HG03469 (cell line): ENCODE measurements at regions not wholly inside any gene's neighbourhood (a gene's known extent, or its start where the extent isn't known, plus 50 kb on each side); places are given as distances from the start of the nearest gene placed in this dataset.

Source experiments
- ATAC-seq: cut with Tn5 transposase; IDR thresholded peaks from one replicate; pipeline ENCODE4 v1.9.1; 2021; ENCODE audit warnings: mild to moderate bottlenecking, moderate library complexity, moderate number of reproducible peaks; ENCODE audit not compliant: unreplicated experiment

DNA sequence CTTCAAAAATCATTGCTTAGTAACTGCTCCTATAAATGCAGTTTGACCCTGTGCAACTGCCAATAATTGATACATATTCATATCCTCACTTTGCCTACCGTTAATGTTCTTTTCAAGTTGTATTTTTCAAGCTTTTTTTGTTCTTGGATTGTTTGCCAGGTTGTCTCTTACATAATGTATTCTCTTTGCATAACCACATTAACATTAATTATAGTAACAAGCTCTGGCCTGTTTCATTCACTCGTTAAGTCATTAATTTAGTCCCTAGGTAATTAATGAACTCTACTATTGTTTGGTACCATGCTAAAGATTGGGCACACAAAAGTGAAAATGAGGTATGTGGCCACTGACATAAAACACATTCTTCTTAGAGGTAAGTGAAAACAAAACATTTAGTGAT lies 1338.8 kb downstream of the NSUN3 start:
- no peak for ATAC-seq

GRCh38 chr3:95407709-95408463 lies 1345.0 kb downstream of the NSUN3 start:
- no peak for ATAC-seq

- no peak for ATAC-seq
Measured at GRCh38 chr3:95408464-95408862, 1345.6 kb downstream of the NSUN3 start.

- ATAC-seq: no peak
Measured at GRCh38 chr3:95418251-95418650, 1355.4 kb downstream of the NSUN3 start.

DNA sequence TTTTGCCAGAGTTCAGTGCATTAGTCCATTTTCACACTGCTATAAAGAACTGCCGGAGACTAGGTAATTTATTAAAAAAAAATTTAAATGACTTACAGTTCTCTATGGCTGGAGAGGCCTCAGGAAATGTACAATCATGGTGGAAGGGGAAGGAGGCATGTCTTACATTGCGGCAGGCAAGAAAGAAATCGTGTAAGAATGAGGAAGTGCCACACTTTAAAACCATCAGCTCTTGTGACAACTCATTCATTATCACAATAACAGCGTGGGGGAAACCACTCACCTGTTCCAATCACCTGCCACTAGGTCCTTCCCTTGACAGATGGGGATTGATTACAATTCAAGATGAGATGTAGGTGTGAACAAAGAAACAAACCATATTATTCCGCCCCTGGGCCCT lies 1361.4 kb downstream of the NSUN3 start:
- ATAC-seq: no peak

DNA sequence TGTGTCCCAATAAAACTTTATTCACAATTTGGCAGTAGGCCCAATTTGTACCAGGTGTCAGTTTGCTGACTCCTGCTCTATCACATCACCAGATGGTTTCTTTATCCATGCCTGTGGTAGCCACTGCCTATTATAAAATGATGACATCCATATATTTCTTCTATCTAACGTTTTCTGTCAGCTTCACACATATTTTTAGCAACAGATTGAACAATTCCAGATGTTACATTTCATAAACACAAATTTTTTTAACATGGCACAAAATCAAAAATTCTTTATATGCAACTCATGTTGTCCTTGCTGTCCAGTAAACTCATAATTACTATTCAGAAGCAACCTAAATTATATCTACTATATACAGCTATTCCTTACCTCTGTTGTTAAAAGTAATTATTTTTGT lies 1371.6 kb downstream of the NSUN3 start:
- ATAC-seq: no peak

DNA sequence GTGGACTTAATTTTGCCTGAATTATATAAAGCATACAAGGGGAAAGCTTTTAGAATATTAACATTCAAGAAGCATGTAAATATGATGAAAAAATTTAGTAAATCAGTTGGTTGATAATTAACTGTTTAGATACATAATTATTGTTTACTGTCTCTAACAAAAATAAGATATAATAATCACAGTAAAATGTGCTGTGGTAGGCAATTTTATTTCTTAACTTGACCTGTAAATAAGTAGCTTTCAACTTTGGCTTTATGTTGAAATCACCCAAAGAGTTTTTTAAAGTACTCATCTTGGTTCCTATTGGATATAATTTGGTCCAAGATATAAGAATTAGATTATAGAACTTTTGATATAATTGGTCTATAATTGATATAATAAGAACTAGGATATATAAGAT lies 1374.5 kb downstream of the NSUN3 start:
- ATAC-seq: no peak

DNA sequence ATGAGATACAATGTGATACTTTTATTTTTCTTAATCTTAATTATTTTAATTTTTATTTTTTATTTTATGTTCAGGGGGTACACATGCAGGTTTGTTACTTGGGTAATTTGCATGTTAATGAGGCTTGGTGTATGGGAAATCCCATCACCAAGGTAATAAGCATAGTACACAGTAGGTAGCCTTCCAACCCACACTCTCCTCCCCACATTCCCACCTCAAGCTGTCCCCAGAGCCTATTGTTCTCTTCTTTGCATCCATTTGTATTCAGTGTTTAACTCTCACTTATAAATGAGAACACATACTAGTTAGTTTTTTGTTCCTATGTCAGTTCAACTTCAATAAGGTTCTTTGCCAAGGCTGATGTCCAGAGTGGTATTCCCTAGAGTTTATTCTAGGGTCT lies 1375.4 kb downstream of the NSUN3 start:
- no peak for ATAC-seq

- no peak for ATAC-seq
Measured at GRCh38 chr3:95442766-95443165, 1371.6 kb upstream of the EPHA6 start.

- ATAC-seq: no peak
Measured at GRCh38 chr3:95449841-95450240, 1364.6 kb upstream of the EPHA6 start.

- no peak for ATAC-seq
Measured at GRCh38 chr3:95453242-95453641, 1361.2 kb upstream of the EPHA6 start.

DNA sequence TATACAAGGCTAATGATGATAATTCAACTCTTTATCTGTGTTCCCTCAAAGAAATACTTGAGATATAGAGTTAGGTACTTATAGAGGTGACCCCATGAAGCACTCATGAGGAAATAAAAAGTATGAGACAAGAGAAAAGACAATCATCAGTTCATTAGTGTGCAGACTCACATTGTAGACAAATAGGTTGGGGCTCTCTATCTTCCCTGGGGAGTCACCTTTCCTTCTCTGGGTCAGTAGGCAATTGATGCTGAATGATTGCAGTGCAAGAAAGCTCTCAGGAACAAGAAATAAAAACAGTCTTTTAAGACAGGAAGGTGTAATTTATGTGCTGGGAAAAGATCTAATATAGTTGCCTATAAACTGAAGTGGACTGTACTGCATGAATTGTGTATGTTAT lies 1357.6 kb upstream of the EPHA6 start:
- no peak for ATAC-seq

DNA sequence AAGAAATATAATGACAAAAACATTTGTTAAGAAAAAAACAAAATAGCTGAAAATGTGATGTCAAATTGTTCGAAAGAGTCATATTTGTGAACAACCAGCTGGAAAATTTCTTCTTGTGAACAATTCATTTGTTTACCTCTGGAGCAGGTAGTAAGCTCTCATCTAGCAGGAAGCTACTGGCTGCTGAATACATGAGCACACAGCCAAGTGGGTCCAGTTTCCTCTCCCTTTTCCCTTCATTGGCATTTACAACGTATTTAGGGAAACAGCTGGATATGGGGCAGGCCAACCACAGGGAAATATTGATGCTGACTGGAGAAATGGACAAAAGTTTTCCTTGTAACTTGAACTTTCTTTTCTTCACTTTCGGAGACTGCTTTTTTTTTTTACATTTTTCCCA lies 1354.7 kb upstream of the EPHA6 start:
- ATAC-seq: no peak

- ATAC-seq: no peak
Measured at GRCh38 chr3:95460274-95460673, 1354.1 kb upstream of the EPHA6 start.

DNA sequence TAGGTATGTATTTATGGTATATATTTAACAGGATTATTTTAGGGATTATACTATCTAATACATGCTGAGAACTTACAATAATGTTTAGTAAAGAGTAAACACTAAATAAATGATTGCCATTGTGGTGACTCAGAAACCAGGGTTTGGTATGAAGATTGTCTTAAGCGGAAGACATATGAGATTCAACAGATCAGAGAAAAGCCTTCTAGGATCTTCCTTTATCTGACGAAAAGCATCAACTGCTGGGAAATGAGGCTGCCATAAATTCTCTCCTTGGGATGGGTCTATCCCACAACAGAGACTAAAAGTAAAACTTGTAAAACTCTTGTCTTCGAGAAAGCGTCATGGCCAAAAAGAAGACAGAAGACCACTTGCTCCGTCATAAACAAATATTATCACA lies 1352.2 kb upstream of the EPHA6 start:
- no peak for ATAC-seq

GRCh38 chr3:95464346-95464745 lies 1350.0 kb upstream of the EPHA6 start:
- no peak for ATAC-seq

GRCh38 chr3:95468331-95468730 lies 1346.1 kb upstream of the EPHA6 start:
- ATAC-seq: no peak

DNA sequence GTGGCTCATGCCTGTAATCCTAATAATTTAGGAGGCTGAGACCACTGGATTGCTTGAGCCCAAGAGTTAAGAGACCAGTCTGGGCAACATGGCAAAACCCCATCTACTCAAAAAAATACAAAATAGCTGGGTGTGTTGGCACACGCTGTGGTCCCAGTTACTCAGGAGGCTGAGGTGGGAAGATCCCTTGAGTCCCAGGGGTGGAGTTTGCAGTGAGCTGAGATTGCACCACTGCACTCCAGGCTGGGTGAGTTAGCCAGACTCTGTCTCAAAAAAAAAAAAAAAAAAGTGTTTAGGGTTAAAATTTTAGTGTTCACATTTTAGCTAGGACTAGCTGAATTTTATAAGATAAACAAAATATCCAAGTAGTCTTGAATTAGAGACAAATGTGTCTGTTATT lies 1340.1 kb upstream of the EPHA6 start:
- no peak for ATAC-seq

GRCh38 chr3:95476534-95476933 lies 1337.9 kb upstream of the EPHA6 start:
- no peak for ATAC-seq

DNA sequence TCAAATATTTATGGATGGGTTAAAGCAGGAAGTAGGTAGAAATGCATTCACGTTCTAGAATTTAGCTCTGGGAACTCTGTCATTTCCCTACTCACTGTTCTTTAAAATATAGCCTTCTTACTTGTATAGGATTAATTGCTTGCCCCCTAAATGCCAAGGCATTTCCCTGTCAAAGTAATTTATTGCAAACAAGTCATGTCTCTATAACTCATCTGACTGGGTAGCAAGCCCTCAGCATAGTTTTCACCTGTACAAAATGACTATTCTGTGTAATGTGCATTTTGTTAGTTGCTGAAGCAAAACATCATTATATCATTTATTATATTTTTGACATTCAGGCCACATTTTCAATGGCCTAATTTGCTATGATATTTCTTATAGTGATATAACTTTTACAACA lies 1308.2 kb upstream of the EPHA6 start:
- no peak for ATAC-seq

GRCh38 chr3:95508124-95508523 lies 1306.3 kb upstream of the EPHA6 start:
- no peak for ATAC-seq

DNA sequence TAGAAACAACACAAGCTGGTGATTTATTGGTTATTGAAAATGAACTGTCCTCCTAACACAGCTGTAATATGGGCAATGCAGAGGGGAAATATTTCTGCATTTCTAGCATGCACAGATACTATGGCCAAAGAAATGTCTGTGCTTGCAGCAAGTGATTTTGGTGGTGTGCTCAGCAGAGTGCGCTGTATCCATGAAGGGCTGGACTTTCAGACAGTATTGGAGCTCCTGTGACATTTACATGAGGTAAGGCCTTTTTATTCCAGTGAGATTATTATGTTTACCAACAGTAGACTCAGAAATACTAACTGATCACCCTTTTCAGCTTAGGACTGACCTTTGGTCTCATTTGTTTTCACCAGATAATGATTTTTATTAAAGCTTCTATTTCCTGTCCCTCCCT lies 1302.6 kb upstream of the EPHA6 start:
- ATAC-seq: no peak

DNA sequence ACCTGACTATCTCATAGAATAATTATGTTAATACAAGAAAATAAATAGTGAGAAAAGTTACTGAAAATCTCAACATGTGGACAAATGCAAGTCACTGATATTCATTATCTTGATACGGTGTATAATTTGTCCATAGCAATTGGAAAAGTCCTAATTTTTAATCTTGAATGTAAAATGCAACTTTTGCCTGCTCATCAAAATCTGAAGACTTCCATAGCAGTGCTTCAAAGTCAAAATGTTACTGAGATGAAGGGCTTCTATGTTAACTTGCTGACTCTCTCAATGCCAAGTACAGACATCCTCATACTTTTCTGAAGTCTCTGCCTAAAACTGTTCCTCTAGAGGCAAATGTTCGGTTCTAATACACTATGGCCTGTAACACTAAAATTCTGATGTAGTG lies 1300.1 kb upstream of the EPHA6 start:
- no peak for ATAC-seq
